Endodermal cell (in vitro differentiated cells): ENCODE measurements at regions not wholly inside any gene's neighbourhood (a gene's known extent, or its start where the extent isn't known, plus 50 kb on each side); places are given as distances from the start of the nearest gene placed in this dataset.

ENCODE experiments used
- DNase-seq: peaks from one replicate; pipeline ENCODE4 v3.0.0-alpha.2; 2017
- H3K27ac ChIP-seq: 2 replicates; pipeline ENCODE4 v1.5.1; 2013; ENCODE audit warnings: mild to moderate bottlenecking, low read depth, low read length, moderate library complexity
- H3K27me3 ChIP-seq: 2 replicates; pipeline ENCODE4 v1.6.1; 2013; ENCODE audit warnings: mild to moderate bottlenecking, low read length, moderate library complexity; ENCODE audit not compliant: insufficient read depth, control insufficient read depth, poor library complexity, severe bottlenecking
- H3K36me3 ChIP-seq: 2 replicates; pipeline ENCODE4 v1.7.0; 2013; ENCODE audit warnings: mild to moderate bottlenecking, low read length, moderate library complexity; ENCODE audit not compliant: control insufficient read depth, insufficient read depth
- H3K4me1 ChIP-seq: one replicate; pipeline ENCODE4 v1.7.0; 2013; ENCODE audit warnings: low read length; ENCODE audit not compliant: control insufficient read depth, insufficient read depth
- H3K4me3 ChIP-seq: 2 replicates; pipeline ENCODE4 v1.5.1; 2013; ENCODE audit warnings: mild to moderate bottlenecking, low read length, moderate library complexity
- H3K9ac ChIP-seq: 2 replicates; pipeline ENCODE4 v1.6.1; 2013; ENCODE audit warnings: mild to moderate bottlenecking, low read length, moderate library complexity; ENCODE audit not compliant: poor library complexity, severe bottlenecking; ENCODE audit errors: extremely low read depth
- H3K9me3 ChIP-seq: 2 replicates; pipeline ENCODE4 v1.6.1; 2013; ENCODE audit warnings: mild to moderate bottlenecking, low read length, moderate library complexity; ENCODE audit not compliant: control insufficient read depth
- H3K27ac Mint-ChIP-seq: 2 replicates; pipeline ENCODE4 v1.8.0; 2020; ENCODE audit warnings: mixed read lengths
- H3K27me3 Mint-ChIP-seq: 2 replicates; pipeline ENCODE4 v1.8.0; 2021; ENCODE audit warnings: mild to moderate bottlenecking, mixed read lengths; ENCODE audit not compliant: insufficient read depth
- H3K36me3 Mint-ChIP-seq: 2 replicates; pipeline ENCODE4 v1.8.0; 2020; ENCODE audit warnings: low read depth, mixed read lengths
- H3K4me1 Mint-ChIP-seq: 2 replicates; pipeline ENCODE4 v1.8.0; 2020; ENCODE audit warnings: mixed read lengths
- H3K4me3 Mint-ChIP-seq: 2 replicates; pipeline ENCODE4 v1.8.0; 2020; ENCODE audit warnings: mild to moderate bottlenecking, moderate library complexity, mixed read lengths
- H3K9me3 Mint-ChIP-seq: 2 replicates; pipeline ENCODE4 v1.8.0; 2020; ENCODE audit warnings: mild to moderate bottlenecking, mixed read lengths
- CTCF ChIP-seq: fragments of 200-600 bp; sonication (generic); conservative IDR thresholded peaks from 2 replicates; pipeline ENCODE4 v1.5.0; 2021; ENCODE audit warnings: antibody characterized with exemption, mild to moderate bottlenecking
- WGBS, 2 experiments: methylation state at CpG; one replicate each; pipeline versions ENCODE4 v1.1.5 to v1.1.7; 2013; ENCODE audit warnings: missing lambda C conversion rate in 2 of 2, mixed read lengths in 1 of 2; ENCODE audit not compliant: insufficient coverage in 1 of 2, insufficient read length in 1 of 2; 5-methylcytosine and 5-hydroxymethylcytosine counted together

GRCh38 chr10:105682911-105683310 is 1041.8 kb downstream of the SORCS3 start:
- Mint-ChIP-seq H3K4me3 (peak overlapping the region; percentile 7), H3K27me3 (no peaks in the 10 kb centered on the region), H3K36me3 (peaks cover 3% of the 10 kb centered on the region), H3K9me3 (peaks cover 11% of the 10 kb centered on the region), H3K27ac (no peak overlapping the region), H3K4me1 (peaks cover 34% of the 10 kb centered on the region)
- no peaks in the 10 kb centered on the region for H3K36me3 ChIP-seq
- H3K9me3 ChIP-seq: peaks cover 19% of the 10 kb centered on the region
- no peak overlapping the region for H3K4me3 ChIP-seq
- WGBS, 2 experiments: 35 to 40% methylated on average over 2 to 3 of the region's 3 CpGs
- no peak for DNase-seq
- H3K9ac ChIP-seq: no peak overlapping the region
- H3K27me3 ChIP-seq: no peaks in the 10 kb centered on the region
- no peak overlapping the region for H3K27ac ChIP-seq
- H3K4me1 ChIP-seq: peaks cover 3% of the 10 kb centered on the region
- no peak for TF ChIP-seq CTCF

- peaks cover 35% of the 10 kb centered on the region for H3K9me3 ChIP-seq
- Mint-ChIP-seq H3K9me3 (peaks cover 30% of the 10 kb centered on the region), H3K36me3 (peaks cover 12% of the 10 kb centered on the region), H3K4me1 (peaks cover 34% of the 10 kb centered on the region), H3K27me3 (no peaks in the 10 kb centered on the region), H3K27ac (no peak overlapping the region), H3K4me3 (no peak overlapping the region)
- no peak for TF ChIP-seq CTCF
- peaks cover 3% of the 10 kb centered on the region for H3K4me1 ChIP-seq
- no peaks in the 10 kb centered on the region for H3K36me3 ChIP-seq
- H3K4me3 ChIP-seq: no peak overlapping the region
- H3K9ac ChIP-seq: no peak overlapping the region
- no peak overlapping the region for H3K27ac ChIP-seq
- 78 to 94% methylated on average over 4 to 5 of the region's 5 CpGs for WGBS, 2 experiments
- H3K27me3 ChIP-seq: no peaks in the 10 kb centered on the region
- DNase-seq: no peak
These were observed 1040.0 kb downstream of the SORCS3 start for GRCh38 chr10:105681051-105681450.

- Mint-ChIP-seq H3K27me3 (no peaks in the 10 kb centered on the region), H3K27ac (no peak overlapping the region), H3K9me3 (peaks cover 37% of the 10 kb centered on the region), H3K36me3 (peaks cover 15% of the 10 kb centered on the region), H3K4me1 (peaks cover 37% of the 10 kb centered on the region), H3K4me3 (no peak overlapping the region)
- Histone ChIP-seq H3K4me1 (peaks cover 3% of the 10 kb centered on the region), H3K4me3 (no peak overlapping the region), H3K9ac (no peak overlapping the region), H3K36me3 (no peaks in the 10 kb centered on the region), H3K27ac (no peak overlapping the region), H3K9me3 (peaks cover 38% of the 10 kb centered on the region), H3K27me3 (no peaks in the 10 kb centered on the region)
- TF ChIP-seq CTCF: peak; percentile 69
- DNase-seq: peak; percentile 72
- 88 to 95% methylated on average over 1 of the region's 1 CpG for WGBS, 2 experiments
These were observed 1038.7 kb downstream of the SORCS3 start for GRCh38 chr10:105679781-105680180.
